ENCODE measurements at regions not wholly inside any gene's neighbourhood (a gene's known extent, or its start where the extent isn't known, plus 50 kb on each side); places are given as distances from the start of the nearest gene placed in this dataset.
"Not testable (repeated sequence)": the region's sequence is repeated elsewhere in the genome, so short reads cannot be mapped to it uniquely, and the experiment has no call there.

GRCh38 chr10:46202405-46202804 lies 84.4 kb upstream of the ANTXRL start:
- POLR2A ChIA-PET; ATAC-seq; H3K9ac ChIP-seq (ENCODE audit: insufficient read depth in 1 of 2, low read depth in 2 of 2, low read length in 2 of 2); H3K9me3 ChIP-seq (replicated peaks; ENCODE audit: control insufficient read depth, insufficient read depth, low read depth, low read length); H4K20me1 ChIP-seq (replicated peaks; ENCODE audit: control insufficient read depth, insufficient read depth, low read length); H2AFZ ChIP-seq (ENCODE audit: low read depth, low read length); H3K4me2 ChIP-seq (ENCODE audit: insufficient read depth, low read length); FAIRE-seq; H3K27me3 ChIP-seq (ENCODE audit: control insufficient read depth in 2 of 2, insufficient read depth in 2 of 2, low read length in 2 of 2); H3K4me3 ChIP-seq; H3K36me3 ChIP-seq (ENCODE audit: control insufficient read depth, insufficient read depth, low read length); H3K27ac ChIP-seq (ENCODE audit: extremely low read depth, low read depth, low read length); CTCF ChIA-PET (ENCODE audit: low intra/inter-chr PET ratio); DNase-seq (ENCODE audit: extremely low read depth in 1 of 4, low spot score in 3 of 4); in situ Hi-C loops (cut with MboI); BruUV-seq (replicated peaks); intact Hi-C loops (cut with micrococcal nuclease); H3K79me2 ChIP-seq (ENCODE audit: control insufficient read depth, insufficient read depth, low read length); H3K4me1 ChIP-seq (replicated peaks in 1 of 2; ENCODE audit: control insufficient read depth in 2 of 2, insufficient read depth in 2 of 2, low read length in 2 of 2); H3K9me1 ChIP-seq (ENCODE audit: control insufficient read depth, insufficient read depth, low read length); TF ChIP-seq PBX2 (CRISPR knock-in tag; IDR thresholded peaks at IDR 0.05; ENCODE audit: low read depth): not testable (repeated sequence)
- TF ChIP-seq PBX2 (tag; conservative IDR thresholded peaks at IDR 0.05; ENCODE audit: low read depth), result peak; percentile 80
- peak; percentile 88 for TF ChIP-seq MEIS2 (IDR thresholded peaks at IDR 0.05; ENCODE audit: partially characterized antibody)
- TF ChIP-seq PKNOX1 (IDR thresholded peaks at IDR 0.05), result peak; percentile 89
- 4% methylated on average over 1 of the region's 1 CpG for WGBS (ENCODE audit: insufficient coverage, low coverage, missing lambda C conversion rate)

- H3K27me3 ChIP-seq (ENCODE audit: control insufficient read depth in 2 of 2, insufficient read depth in 2 of 2, low read length in 2 of 2); H2AFZ ChIP-seq (ENCODE audit: low read depth, low read length); DNase-seq (ENCODE audit: extremely low read depth in 1 of 4, low spot score in 3 of 4); H3K9ac ChIP-seq (ENCODE audit: insufficient read depth in 1 of 2, low read depth in 2 of 2, low read length in 2 of 2); H3K9me1 ChIP-seq (ENCODE audit: control insufficient read depth, insufficient read depth, low read length); FAIRE-seq; in situ Hi-C loops (cut with MboI); H3K9me3 ChIP-seq (replicated peaks; ENCODE audit: control insufficient read depth, insufficient read depth, low read depth, low read length); H4K20me1 ChIP-seq (replicated peaks; ENCODE audit: control insufficient read depth, insufficient read depth, low read length); H3K79me2 ChIP-seq (ENCODE audit: control insufficient read depth, insufficient read depth, low read length); ATAC-seq; intact Hi-C loops (cut with micrococcal nuclease); H3K4me3 ChIP-seq; POLR2A ChIA-PET; H3K4me2 ChIP-seq (ENCODE audit: insufficient read depth, low read length); BruUV-seq (replicated peaks); CTCF ChIA-PET (ENCODE audit: low intra/inter-chr PET ratio); H3K36me3 ChIP-seq (ENCODE audit: control insufficient read depth, insufficient read depth, low read length); H3K27ac ChIP-seq (ENCODE audit: extremely low read depth, low read depth, low read length); H3K4me1 ChIP-seq (replicated peaks in 1 of 2; ENCODE audit: control insufficient read depth in 2 of 2, insufficient read depth in 2 of 2, low read length in 2 of 2): not testable (repeated sequence)
- WGBS (ENCODE audit: insufficient coverage, low coverage, missing lambda C conversion rate), result 33% methylated on average over 20 of the region's 20 CpGs
These were observed 82.2 kb upstream of the ANTXRL start for GRCh38 chr10:46204482-46205102.

GRCh38 chr10:46210427-46210826 lies 76.4 kb upstream of the ANTXRL start:
- BruUV-seq (replicated peaks); H3K4me3 ChIP-seq; in situ Hi-C loops (cut with MboI); H3K4me2 ChIP-seq (ENCODE audit: insufficient read depth, low read length); FAIRE-seq; H3K36me3 ChIP-seq (ENCODE audit: control insufficient read depth, insufficient read depth, low read length); POLR2A ChIA-PET; H3K27me3 ChIP-seq (ENCODE audit: control insufficient read depth in 2 of 2, insufficient read depth in 2 of 2, low read length in 2 of 2); H3K9me3 ChIP-seq (replicated peaks; ENCODE audit: control insufficient read depth, insufficient read depth, low read depth, low read length); H3K9ac ChIP-seq (ENCODE audit: insufficient read depth in 1 of 2, low read depth in 2 of 2, low read length in 2 of 2); CTCF ChIA-PET (ENCODE audit: low intra/inter-chr PET ratio); H3K9me1 ChIP-seq (ENCODE audit: control insufficient read depth, insufficient read depth, low read length); H3K27ac ChIP-seq (ENCODE audit: extremely low read depth, low read depth, low read length); ATAC-seq; H4K20me1 ChIP-seq (replicated peaks; ENCODE audit: control insufficient read depth, insufficient read depth, low read length); intact Hi-C loops (cut with micrococcal nuclease); H3K4me1 ChIP-seq (replicated peaks in 1 of 2; ENCODE audit: control insufficient read depth in 2 of 2, insufficient read depth in 2 of 2, low read length in 2 of 2); DNase-seq (ENCODE audit: extremely low read depth in 1 of 4, low spot score in 3 of 4); H3K79me2 ChIP-seq (ENCODE audit: control insufficient read depth, insufficient read depth, low read length); H2AFZ ChIP-seq (ENCODE audit: low read depth, low read length): not testable (repeated sequence)
- WGBS (ENCODE audit: insufficient coverage, low coverage, missing lambda C conversion rate), result no CpG with 5 or more reads among the region's 2 CpGs

Measured in K562 (cell line).